ENCODE measurements at regions not wholly inside any gene's neighbourhood (a gene's known extent, or its start where the extent isn't known, plus 50 kb on each side); places are given as distances from the start of the nearest gene placed in this dataset.

DNA sequence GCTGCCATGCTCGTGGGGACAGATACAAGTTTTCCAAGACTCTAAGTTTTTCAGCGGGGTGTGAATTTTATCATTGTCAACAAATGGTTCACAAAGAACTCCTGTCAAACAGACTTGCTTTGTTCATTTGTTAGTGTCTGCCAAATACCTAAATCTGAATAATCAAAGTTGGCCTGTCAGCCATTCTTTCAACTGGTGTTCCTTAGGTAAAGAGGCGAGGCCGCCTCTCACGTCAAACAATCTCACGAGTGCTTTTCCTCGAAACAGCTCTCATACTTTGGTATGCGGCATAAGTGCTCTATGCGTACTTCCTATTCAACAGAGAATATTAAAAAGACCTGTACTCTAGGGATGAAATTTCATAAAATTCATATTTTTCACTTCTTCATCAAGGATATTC lies 51.4 kb upstream of the KANK4 start:
- Histone ChIP-seq H3K4me1 (no peaks in the 10 kb centered on the region), H3K27me3 (no peaks in the 10 kb centered on the region), H3K4me3 (no peak overlapping the region), H3K27ac (no peak overlapping the region), H3K9me3 (peaks cover 0 to 6% (median 0%) of the 10 kb centered on the region in 3 donors), H3K36me3 (no peaks in the 10 kb centered on the region)
- no peak for TF ChIP-seq POLR2A (IDR thresholded peaks at IDR 0.05)
- 84 to 88% methylated on average over 9 of the region's 9 CpGs for WGBS, 2 donors (ENCODE audit: low coverage in 1 of 2)
- ATAC-seq, result no peak

DNA sequence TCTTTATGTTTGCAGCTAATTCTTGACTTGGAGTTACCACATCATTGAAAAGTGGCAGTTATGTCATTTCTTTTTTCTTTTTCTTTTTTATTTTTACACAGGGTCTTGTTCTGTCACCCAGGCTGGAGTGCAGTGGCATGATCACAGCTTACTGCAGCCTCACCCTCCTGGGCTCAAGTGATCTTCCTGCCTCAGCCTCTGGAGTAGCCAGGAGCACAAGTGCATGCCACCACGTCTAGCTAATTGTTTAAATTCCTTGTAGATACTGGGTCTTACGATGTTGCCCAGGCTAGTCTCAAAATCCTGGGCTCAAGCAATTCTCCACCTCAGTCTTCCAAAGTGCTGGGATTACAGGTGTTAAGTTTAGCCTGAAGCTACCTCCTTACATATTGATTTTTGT lies 52.1 kb upstream of the KANK4 start:
- Histone ChIP-seq H3K27me3 (no peaks in the 10 kb centered on the region), H3K27ac (no peak overlapping the region), H3K4me1 (no peaks in the 10 kb centered on the region), H3K9me3 (peaks cover 0 to 6% (median 0%) of the 10 kb centered on the region in 3 donors), H3K36me3 (no peaks in the 10 kb centered on the region), H3K4me3 (no peak overlapping the region)
- TF ChIP-seq, protein P1, sequence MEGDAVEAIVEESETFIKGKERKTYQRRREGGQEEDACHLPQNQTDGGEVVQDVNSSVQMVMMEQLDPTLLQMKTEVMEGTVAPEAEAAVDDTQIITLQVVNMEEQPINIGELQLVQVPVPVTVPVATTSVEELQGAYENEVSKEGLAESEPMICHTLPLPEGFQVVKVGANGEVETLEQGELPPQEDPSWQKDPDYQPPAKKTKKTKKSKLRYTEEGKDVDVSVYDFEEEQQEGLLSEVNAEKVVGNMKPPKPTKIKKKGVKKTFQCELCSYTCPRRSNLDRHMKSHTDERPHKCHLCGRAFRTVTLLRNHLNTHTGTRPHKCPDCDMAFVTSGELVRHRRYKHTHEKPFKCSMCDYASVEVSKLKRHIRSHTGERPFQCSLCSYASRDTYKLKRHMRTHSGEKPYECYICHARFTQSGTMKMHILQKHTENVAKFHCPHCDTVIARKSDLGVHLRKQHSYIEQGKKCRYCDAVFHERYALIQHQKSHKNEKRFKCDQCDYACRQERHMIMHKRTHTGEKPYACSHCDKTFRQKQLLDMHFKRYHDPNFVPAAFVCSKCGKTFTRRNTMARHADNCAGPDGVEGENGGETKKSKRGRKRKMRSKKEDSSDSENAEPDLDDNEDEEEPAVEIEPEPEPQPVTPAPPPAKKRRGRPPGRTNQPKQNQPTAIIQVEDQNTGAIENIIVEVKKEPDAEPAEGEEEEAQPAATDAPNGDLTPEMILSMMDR (IDR thresholded peaks at IDR 0.05), result no peak
- TF ChIP-seq EP300 (IDR thresholded peaks at IDR 0.05), result no peak
- no peak for TF ChIP-seq POLR2AphosphoS5 (IDR thresholded peaks at IDR 0.05)
- TF ChIP-seq POLR2A (IDR thresholded peaks at IDR 0.05), result no peak
- ATAC-seq, result no peak
- WGBS, 2 donors (ENCODE audit: low coverage in 1 of 2), result 67 to 75% methylated on average over 2 of the region's 2 CpGs

DNA sequence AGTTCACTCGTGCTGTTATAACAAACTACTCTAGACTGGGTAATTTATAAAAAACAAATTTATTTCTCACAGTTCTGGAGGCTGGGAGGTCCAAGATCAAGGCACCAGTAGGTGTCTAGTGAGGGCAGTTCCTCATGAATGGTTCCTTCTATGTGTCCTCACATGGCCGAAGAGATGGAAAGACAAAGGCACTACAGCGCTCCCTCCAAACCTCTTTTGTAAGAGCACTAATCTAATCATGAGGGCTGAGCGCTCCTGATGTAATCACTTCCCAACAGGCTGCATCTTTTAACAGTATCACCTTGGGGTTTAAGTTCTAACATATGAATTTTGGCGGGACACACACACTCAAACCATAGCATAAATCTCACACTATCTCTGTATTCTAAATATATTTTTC lies 54.0 kb upstream of the KANK4 start:
- 89% methylated on average over 3 to 5 of the region's 5 CpGs for WGBS, 2 donors (ENCODE audit: low coverage in 1 of 2)
- Histone ChIP-seq H3K27me3 (no peaks in the 10 kb centered on the region), H3K27ac (no peak overlapping the region), H3K4me3 (no peak overlapping the region), H3K36me3 (no peaks in the 10 kb centered on the region), H3K4me1 (no peaks in the 10 kb centered on the region), H3K9me3 (no peaks in the 10 kb centered on the region)
- no peak for ATAC-seq
- TF ChIP-seq, protein P1 (IDR thresholded peaks at IDR 0.05), result no peak
- TF ChIP-seq POLR2A (IDR thresholded peaks at IDR 0.05), result no peak
- TF ChIP-seq EP300 (IDR thresholded peaks at IDR 0.05), result no peak

DNA sequence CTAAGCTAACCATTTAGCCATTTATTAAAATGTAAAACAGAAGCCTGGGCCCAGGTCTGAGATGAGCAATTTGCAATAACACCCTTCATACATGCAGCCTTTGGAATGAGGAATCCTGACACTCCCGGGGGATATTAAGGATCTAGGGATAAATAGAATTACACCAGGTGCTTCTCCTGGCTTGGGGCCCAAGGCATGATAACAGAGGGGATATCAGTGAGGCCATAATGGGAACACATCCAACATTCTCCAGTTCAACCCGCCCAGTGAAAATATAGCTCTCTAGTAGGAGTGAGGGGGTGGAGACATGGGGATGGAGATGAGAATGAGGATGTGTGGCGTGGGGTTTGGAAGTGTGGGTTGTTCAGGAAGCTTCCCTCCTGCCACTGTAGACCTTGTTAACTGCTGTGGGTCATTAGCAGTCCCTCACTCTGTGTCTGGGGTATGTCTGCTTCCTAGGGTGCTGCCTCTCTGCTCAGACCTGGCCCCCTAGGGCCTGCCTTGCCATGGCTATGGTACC lies 57.9 kb upstream of the KANK4 start:
- Histone ChIP-seq H3K27ac (no peak overlapping the region), H3K27me3 (no peaks in the 10 kb centered on the region), H3K4me1 (no peaks in the 10 kb centered on the region), H3K9me3 (no peaks in the 10 kb centered on the region), H3K4me3 (no peak overlapping the region), H3K36me3 (no peaks in the 10 kb centered on the region)
- 78 to 86% methylated on average over 1 to 2 of the region's 3 CpGs for WGBS, 2 donors (ENCODE audit: low coverage in 1 of 2)
- no peak for ATAC-seq
- no peak for TF ChIP-seq EP300 (IDR thresholded peaks at IDR 0.05)
- TF ChIP-seq POLR2AphosphoS5 (IDR thresholded peaks at IDR 0.05), result no peak
- TF ChIP-seq, protein P1 (IDR thresholded peaks at IDR 0.05), result no peak
- no peak for TF ChIP-seq POLR2A (IDR thresholded peaks at IDR 0.05)

DNA sequence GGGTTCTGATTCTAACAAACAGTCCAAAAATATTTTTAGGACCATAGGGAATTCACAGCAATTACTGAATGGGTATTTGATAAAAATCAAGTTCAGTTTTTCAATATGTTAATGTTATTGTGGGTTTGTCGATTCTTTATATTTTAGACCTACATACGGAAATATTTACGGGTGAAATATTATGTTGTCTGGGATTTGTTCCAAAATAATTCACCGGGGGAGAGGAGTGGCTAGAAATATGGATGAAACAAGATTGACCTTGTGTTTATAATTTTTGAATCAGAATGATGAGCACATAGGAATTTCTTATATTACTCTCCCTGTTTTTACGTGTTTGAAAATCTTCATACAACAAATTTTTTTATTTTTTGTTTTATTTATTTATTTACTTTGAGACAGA lies 56.7 kb upstream of the USP1 start:
- no peak overlapping the region for H3K27ac ChIP-seq
- H3K4me1 ChIP-seq, result no peaks in the 10 kb centered on the region
- H3K36me3 ChIP-seq, result no peaks in the 10 kb centered on the region
- no peak overlapping the region for H3K4me3 ChIP-seq
- ATAC-seq, result no peak
- no peaks in the 10 kb centered on the region for H3K27me3 ChIP-seq
- WGBS, 2 donors (ENCODE audit: low coverage in 1 of 2), result 73 to 85% methylated on average over 5 of the region's 5 CpGs
- no peaks in the 10 kb centered on the region for H3K9me3 ChIP-seq
- no peak for TF ChIP-seq POLR2A (IDR thresholded peaks at IDR 0.05)

DNA sequence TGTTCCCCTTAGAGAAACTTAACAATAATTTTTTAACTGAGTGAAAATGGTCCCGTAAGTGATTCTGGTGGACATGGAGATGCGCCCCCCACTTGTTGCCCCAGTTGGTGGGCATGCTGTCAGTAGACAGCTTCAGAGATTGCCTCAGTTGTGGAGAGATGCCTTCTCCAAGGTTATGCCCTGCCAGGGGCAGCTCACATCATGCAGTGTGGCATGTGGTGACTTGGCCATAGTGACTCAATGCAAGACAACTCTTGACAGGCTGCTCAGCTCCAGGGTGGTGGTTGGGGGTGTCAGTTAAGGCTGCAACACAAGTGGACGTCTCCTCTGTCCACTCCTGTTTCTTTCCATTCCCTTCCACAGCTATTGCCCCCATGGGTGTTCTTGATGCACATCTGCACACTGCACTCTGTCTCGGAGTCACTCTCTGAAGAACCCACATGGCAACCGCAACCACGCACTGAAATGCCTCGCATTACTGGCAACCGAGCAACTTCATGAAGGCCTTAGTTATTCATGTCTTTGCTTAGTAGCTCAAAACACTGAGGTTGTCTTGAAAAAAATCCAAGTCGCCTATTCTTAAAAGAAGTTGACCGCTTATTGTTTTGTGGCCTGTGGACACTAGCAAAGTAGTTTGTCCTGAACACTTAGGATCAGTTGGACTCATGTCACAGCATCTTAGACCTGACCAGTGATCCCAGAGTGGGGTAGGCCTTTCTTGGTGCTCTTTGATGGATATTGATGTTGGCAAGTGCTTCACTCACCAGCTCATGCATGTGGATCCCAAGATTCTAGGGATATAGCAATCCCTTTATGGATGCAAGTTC lies 54.8 kb upstream of the USP1 start:
- Histone ChIP-seq H3K27me3 (no peaks in the 10 kb centered on the region), H3K4me3 (no peak overlapping the region), H3K9me3 (no peaks in the 10 kb centered on the region), H3K27ac (no peak overlapping the region), H3K36me3 (no peaks in the 10 kb centered on the region), H3K4me1 (no peaks in the 10 kb centered on the region)
- ATAC-seq, result no peak
- 96 to 100% methylated on average over 3 to 10 of the region's 10 CpGs for WGBS, 2 donors (ENCODE audit: low coverage in 1 of 2)
- TF ChIP-seq POLR2A (IDR thresholded peaks at IDR 0.05) (no peak), EP300 (IDR thresholded peaks at IDR 0.05) (no peak), POLR2AphosphoS5 (IDR thresholded peaks at IDR 0.05) (no peak)
- TF ChIP-seq, protein P1 (IDR thresholded peaks at IDR 0.05), result no peak
